HG03460 (cell line): ENCODE measurements at regions not wholly inside any gene's neighbourhood (a gene's known extent, or its start where the extent isn't known, plus 50 kb on each side); places are given as distances from the start of the nearest gene placed in this dataset.

Source experiments
- ATAC-seq: cut with Tn5 transposase; IDR thresholded peaks from one replicate; pipeline ENCODE4 v1.9.1; 2021; ENCODE audit not compliant: unreplicated experiment

- ATAC-seq, result no peak
Measured at GRCh38 chr1:244106837-244107493, 55.9 kb downstream of the ZBTB18 start.

DNA sequence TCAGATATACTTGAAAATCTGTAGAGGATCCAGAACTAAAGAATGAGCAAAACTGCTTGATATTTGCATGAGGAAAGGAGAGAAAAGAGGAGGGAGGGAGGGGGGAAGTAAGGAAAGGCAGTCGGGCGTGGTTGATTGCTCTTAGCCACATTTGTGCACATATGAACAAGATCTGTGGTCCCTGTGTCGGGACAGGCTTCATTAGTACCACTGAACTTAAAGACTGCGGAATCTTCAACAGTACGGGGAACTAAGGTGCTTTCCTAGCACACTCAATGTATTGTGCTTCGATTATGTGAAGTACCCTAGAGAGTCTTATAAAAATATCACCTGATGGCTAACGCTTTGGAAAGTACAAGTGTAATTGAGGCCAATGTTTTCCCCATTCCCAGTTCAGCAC lies 59.9 kb downstream of the ZBTB18 start:
- no peak for ATAC-seq

DNA sequence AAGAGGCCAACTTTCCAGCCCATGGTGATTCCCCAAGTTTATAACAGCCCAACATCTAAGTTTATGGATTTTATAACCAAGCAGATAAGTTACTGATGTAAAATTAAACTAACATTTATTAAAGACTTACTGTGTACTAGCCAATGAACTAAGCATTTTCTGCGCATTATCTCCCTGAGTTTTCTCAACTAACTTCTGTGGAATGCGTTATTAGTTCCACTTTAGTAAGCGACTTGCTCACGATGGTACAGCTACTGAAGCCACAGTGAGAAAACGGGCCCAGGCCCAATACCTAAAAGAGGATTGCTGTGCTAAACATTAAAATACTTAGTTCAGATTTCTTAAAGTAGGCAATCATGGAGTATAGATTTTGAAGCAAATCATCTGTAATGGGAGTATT lies 61.0 kb downstream of the ZBTB18 start:
- no peak for ATAC-seq

GRCh38 chr1:244112636-244113035 lies 61.6 kb downstream of the ZBTB18 start:
- no peak for ATAC-seq

DNA sequence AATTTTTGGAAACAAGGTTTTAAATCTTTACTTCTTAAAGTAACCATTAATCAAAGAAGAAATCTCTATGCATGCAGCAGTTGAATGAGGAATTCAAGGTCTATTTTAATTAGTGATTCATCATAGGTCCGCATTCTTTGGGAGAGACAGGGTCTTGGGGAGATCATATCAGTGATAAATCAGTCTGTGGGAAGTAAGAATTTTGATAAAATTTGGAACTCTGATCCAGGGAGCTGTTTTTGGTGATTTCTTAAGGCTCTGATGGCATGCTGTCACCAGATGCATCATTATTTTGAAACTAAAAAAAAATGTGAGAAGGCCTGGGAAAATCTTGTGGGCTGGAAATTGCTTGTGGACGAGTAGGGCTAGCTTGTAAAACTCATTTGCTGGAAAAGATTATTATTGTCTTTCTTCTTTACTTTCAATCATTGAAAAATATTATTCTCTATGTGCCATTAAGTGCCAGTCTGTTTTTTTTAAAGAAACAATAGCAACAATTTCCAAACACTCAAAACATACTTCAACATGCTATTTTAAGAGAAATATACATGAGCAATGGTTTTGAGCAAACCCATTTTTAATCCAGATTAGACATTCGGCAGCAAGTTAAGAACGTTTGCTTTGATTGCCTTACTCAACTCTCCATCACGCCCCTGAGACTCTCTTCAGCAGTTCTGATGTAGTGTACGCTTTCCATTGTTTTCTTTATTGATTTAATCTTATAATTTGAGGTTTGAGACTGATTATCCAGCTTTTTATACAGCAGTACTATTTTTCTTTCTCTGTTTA lies 62.6 kb downstream of the ZBTB18 start:
- no peak for ATAC-seq

DNA sequence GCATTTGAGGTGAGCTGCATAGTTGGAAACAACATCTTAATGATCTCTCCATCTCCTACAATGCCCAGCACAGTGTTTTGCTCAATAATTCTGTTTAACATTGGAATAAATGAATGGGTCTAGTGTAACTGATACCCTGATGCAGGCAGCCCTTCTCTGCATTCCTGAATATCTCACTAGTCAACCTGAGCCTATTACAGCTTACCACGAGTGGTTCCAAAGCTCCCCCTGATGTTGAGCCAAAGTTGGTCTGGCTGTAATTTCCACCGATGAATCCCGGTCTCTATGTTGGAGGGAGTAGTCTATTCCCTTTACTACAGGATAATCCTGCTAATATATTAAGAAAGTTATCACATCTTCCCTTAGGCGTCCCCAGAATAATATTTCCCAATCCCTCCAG lies 63.8 kb downstream of the ZBTB18 start:
- ATAC-seq, result no peak

- no peak for ATAC-seq
Measured at GRCh38 chr1:244116946-244117345, 65.9 kb downstream of the ZBTB18 start.

DNA sequence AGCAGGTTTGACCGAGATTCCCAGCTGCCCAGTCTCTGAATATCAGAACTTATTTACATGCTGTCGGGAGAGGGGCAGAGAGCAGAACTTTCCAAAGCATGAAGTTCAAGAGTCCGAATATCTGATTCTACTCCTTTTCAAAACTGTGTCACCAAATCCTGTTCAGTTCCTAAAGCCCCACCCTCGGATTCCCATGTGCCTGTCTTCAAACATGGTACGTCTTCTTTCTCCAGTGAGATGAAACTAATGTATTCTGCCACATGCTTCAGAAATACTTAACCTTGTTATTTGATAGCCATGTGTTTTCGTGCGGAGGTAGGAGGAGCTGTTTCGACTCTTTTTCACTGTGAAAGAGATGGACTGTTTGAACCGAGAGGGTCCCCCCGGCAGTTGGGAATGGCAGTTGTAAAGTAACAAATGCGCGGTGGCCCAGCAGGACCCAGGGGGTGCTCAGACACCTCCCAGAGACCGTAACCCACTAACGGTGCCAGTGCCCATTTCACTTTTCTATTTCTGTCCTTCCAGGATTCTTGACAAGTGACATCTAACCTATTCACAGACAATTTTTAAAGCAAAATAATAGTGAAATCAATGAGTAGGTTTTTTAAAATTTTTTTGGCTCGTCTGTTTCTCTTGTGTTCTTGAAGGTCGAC lies 67.2 kb downstream of the ZBTB18 start:
- ATAC-seq, result no peak

DNA sequence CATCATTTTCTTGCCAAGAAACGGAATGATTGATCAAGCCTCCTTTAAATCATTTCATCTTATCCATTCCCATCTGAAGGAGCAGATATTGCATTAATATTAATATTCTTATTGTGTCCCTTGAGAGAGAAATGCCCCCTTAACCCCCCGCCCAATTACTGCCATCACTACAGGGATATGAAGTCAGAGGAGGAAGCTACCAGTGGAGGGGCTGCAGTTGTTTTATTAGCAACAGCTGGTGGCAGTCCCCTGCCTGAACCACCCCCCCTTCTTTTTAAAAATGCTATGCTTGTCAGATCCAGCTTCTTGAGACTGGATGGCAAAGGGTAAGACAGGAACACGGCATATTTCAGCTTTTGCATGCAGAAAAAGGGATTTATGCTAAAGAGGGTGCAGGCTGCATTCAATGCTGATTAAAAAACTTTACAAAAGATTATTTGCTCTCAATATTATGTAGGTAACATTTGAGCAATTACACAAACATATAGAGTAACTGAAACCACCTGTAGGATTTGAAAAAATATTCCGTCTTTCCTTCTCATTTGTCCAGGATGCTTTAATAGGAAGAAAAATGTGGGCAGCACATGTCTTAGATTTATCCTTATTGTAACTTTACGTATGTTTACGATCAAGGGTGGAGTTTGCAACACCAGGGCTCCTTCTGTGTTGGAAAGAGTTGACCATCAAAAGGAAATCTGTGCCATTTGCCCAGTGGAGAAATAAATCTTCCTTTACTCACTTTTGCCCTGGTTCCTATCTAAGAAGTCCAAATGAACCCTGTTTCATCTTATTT lies 77.7 kb downstream of the ZBTB18 start:
- ATAC-seq, result no peak

DNA sequence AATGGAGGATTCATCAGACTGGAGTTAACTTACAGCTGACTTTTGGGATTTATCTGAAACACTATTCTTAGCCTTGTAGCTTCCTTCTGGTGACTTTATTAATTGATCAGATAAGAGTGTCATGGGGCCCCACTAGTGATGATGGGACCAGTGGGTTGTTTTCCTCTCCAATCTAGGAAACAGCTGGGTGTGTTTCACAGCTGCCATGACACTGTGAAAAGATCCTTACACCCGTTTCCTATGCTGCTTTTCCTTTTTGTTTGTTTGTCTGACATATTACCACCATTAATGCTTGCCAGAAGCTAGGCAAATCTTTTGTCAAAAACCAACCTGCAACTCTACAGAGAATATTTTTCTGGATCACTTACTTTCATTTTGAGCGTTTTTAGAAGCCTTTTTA lies 86.2 kb downstream of the ZBTB18 start:
- no peak for ATAC-seq

GRCh38 chr1:244137725-244138124 lies 86.6 kb downstream of the ZBTB18 start:
- no peak for ATAC-seq

- ATAC-seq, result no peak
Measured at GRCh38 chr1:244138399-244138798, 87.3 kb downstream of the ZBTB18 start.

DNA sequence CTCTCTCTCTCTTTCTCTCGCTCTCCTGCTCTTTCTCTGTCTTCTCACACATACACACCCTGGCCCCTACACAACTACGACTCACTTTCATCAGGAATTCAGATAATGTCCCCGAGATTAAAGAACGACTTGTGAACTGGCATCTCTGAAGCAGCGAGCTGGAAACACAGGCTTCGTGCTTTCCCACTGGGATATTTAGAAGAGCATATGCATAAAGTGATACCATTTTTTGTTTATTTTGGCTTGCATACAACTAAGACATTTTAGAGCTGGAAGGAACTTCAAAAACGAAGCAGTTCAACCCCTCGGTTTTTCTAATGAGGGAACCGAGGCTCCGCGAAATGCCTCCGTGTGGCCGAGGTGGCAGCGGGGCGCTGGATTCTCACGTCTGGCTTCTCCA lies 88.6 kb downstream of the ZBTB18 start:
- ATAC-seq, result no peak

DNA sequence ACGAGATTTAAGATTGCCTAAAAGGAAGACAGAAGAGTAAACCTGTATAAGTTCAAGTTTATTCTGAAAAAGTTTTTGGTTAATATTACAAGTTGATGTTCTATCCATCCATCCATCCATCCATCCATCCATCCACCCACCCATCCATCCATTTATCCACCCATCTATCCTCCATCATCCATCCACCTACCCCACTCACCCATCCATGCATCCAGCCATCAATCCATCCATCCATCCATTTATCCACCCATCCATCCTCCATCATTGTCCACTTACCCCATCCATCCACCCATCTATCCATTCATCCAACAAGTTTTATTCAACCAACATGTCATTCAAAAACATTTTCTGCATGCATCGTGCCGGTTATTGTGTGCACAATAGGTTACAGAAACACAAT lies 89.3 kb downstream of the ZBTB18 start:
- ATAC-seq, result no peak

DNA sequence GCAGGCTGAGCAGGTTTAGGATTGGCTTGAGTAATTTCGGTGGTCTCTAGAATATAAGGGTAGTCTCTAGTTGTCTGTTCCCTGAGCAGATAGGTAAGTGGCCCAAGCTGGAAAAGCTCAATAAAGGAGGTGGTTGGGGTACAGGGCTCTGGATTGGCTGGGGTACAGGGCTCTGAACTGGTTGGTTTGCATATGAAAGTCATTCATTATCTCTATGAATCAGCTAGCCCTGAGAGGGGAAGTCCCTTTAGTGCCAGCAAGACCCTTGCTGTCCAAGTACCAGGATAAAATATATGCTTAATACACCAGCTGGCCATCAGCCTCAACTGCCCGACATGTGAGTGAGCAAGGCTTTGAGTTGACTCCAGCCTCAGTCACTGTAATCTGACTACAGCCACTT lies 93.0 kb downstream of the ZBTB18 start:
- no peak for ATAC-seq

- no peak for ATAC-seq
Measured at GRCh38 chr1:244150071-244150470, 99.0 kb downstream of the ZBTB18 start.

- no peak for ATAC-seq
Measured at GRCh38 chr1:244150665-244151064, 99.6 kb downstream of the ZBTB18 start.

DNA sequence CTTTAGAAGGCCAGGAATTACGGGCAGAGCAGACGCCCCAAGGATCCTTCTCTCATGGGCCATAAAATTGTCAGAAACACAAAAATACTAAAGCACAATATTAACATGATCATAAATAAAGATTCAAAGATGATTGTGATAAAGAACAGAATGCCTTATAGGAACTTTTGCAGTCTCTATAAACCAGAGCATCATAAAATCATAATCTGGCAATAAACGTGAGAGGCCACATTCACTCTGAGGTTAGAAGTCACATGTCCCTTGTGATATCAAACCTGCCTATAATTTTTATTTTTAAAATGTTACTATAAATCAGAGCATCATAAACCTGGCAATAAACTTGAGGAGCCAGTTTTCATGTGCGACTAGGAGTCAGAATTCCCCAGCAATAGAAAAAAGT lies 100.5 kb downstream of the ZBTB18 start:
- ATAC-seq, result no peak

- no peak for ATAC-seq
Measured at GRCh38 chr1:244154508-244154871, 103.4 kb downstream of the ZBTB18 start.

DNA sequence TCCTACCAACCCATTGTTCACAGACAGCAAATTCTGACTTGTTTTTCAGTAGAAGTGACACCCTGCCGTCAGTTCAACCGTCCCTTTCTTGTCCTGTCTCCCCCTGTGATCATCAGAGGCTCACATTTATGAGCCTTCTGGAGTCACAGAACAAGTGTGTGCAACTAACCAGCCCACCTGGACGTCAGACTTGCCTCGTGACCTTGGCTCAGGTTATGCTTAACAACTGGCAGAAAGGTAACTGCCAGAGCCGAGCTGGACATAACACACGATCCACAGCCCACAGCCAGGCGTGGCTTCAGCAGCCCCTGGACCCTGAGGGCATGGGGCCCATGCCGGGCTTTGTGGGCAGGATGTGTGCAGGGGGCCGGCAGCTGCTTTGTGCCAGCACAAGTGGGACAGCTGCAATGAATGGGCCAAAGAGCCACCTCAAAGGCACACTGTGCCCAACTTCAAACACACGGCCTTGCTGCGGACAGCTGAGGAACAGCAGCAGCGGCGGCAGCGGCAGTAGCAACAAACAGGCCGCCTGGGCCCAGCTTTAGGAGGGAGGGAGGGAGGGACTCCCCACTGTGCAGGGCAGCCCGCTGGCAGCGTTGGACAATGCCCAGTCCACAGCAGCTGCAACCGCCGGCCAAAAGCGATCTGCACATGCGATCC lies 103.9 kb downstream of the ZBTB18 start:
- ATAC-seq, result no peak

GRCh38 chr1:244155661-244156060 lies 104.6 kb downstream of the ZBTB18 start:
- no peak for ATAC-seq
